Lung (tissue), 11 donors: ENCODE measurements at regions not wholly inside any gene's neighbourhood (a gene's known extent, or its start where the extent isn't known, plus 50 kb on each side); places are given as distances from the start of the nearest gene placed in this dataset.

Experiments
- ATAC-seq: fragments of 200-7000 bp; cut with Tn5 transposase; one replicate; pipeline ENCODE4 v1.9.1; 2020; ENCODE audit warnings: moderate number of reproducible peaks; ENCODE audit not compliant: insufficient read depth, low FRiP score
- DNase-seq, 3 donors: peaks; one replicate each; pipeline ENCODE4 v3.0.0-alpha.2; 2013 to 2017
- H3K27ac ChIP-seq, 2 donors: one replicate each; pipeline ENCODE4 v1.5.1; 2013; ENCODE audit warnings: mild to moderate bottlenecking in 2 of 2, moderate library complexity in 2 of 2, control low read depth in 1 of 2, inconsistent platforms in 1 of 2, low read depth in 1 of 2, low read length in 1 of 2
- H3K27me3 ChIP-seq, 3 donors: one replicate each; pipeline ENCODE4 v1.5.1; 2013; ENCODE audit warnings: low read length in 2 of 3; ENCODE audit not compliant: control insufficient read depth in 3 of 3, insufficient read depth in 3 of 3
- H3K36me3 ChIP-seq, 4 donors: one replicate each; pipeline ENCODE4 v1.5.1; 2013; ENCODE audit warnings: low read length in 4 of 4, mild to moderate bottlenecking in 1 of 4, moderate library complexity in 1 of 4; ENCODE audit not compliant: control insufficient read depth in 4 of 4, insufficient read depth in 4 of 4
- H3K4me1 ChIP-seq, 5 donors: one replicate each; pipeline ENCODE4 v1.5.1; 2013; ENCODE audit warnings: low read length in 5 of 5, mild to moderate bottlenecking in 2 of 5, moderate library complexity in 1 of 5; ENCODE audit not compliant: control insufficient read depth in 5 of 5, insufficient read depth in 5 of 5
- H3K4me3 ChIP-seq: one replicate; pipeline ENCODE4 v1.5.1; 2013; ENCODE audit warnings: mild to moderate bottlenecking, control low read depth, moderate library complexity
- H3K9ac ChIP-seq, 2 donors: one replicate each; pipeline ENCODE4 v1.5.1; 2013; ENCODE audit warnings: low read length in 2 of 2, control low read depth in 1 of 2; ENCODE audit not compliant: insufficient read depth in 1 of 2
- H3K9me3 ChIP-seq, 4 donors: one replicate each; pipeline ENCODE4 v1.5.1; 2013; ENCODE audit warnings: low read length in 3 of 4, mild to moderate bottlenecking in 1 of 4, moderate library complexity in 1 of 4; ENCODE audit not compliant: control insufficient read depth in 4 of 4, insufficient read depth in 3 of 4
- CTCF ChIP-seq: IDR thresholded peaks from 2 replicates; pipeline ENCODE4 v1.5.1; 2012; ENCODE audit warnings: mild to moderate bottlenecking; ENCODE audit errors: control extremely low read depth, extremely low read depth
- WGBS, 2 donors: extraction: QIAGEN DNeasy Blood & Tissue Kit; methylation state at CpG; one replicate each; pipeline ENCODE4 v1.1.7; 2013; 5-methylcytosine and 5-hydroxymethylcytosine counted together
- donor health status: control.
- donor health status: control.
- donor health status: Bipolar disorder and iron deficiency.
- donor health status: healthy.
- donor health status: DM: yes; HTN: yes; CAD: no.

- WGBS, 2 donors = 88% methylated on average over 13 of the region's 13 CpGs
- no peak overlapping the region for H3K27ac ChIP-seq
- ATAC-seq = no peak
- no peak for DNase-seq
- no peaks in the 10 kb centered on the region for H3K36me3 ChIP-seq
- no peak for TF ChIP-seq CTCF
- no peaks in the 10 kb centered on the region for H3K4me1 ChIP-seq
- no peaks in the 10 kb centered on the region for H3K27me3 ChIP-seq
- peaks cover 0 to 2% (median 0%) of the 10 kb centered on the region in 4 donors for H3K9me3 ChIP-seq
- no peak overlapping the region for H3K4me3 ChIP-seq
- no peak overlapping the region for H3K9ac ChIP-seq
These were observed 53.9 kb downstream of the BARX1 start for GRCh38 chr9:93900971-93901861.

GRCh38 chr9:93900436-93900819 is 54.7 kb downstream of the BARX1 start:
- H3K27me3 ChIP-seq = no peaks in the 10 kb centered on the region
- no peak for TF ChIP-seq CTCF
- no peak for DNase-seq
- H3K27ac ChIP-seq = no peak overlapping the region
- H3K4me3 ChIP-seq = no peak overlapping the region
- H3K9me3 ChIP-seq = peaks cover 0 to 2% (median 0%) of the 10 kb centered on the region in 4 donors
- no peaks in the 10 kb centered on the region for H3K4me1 ChIP-seq
- no peak for ATAC-seq
- WGBS, 2 donors = 89 to 94% methylated on average over 5 of the region's 5 CpGs
- H3K9ac ChIP-seq = no peak overlapping the region
- H3K36me3 ChIP-seq = no peaks in the 10 kb centered on the region

GRCh38 chr9:93899609-93900435 is 55.3 kb downstream of the BARX1 start:
- H3K4me1 ChIP-seq = no peaks in the 10 kb centered on the region
- H3K9ac ChIP-seq = no peak overlapping the region
- TF ChIP-seq CTCF = no peak
- H3K36me3 ChIP-seq = no peaks in the 10 kb centered on the region
- WGBS, 2 donors = 90% methylated on average over 8 of the region's 8 CpGs
- no peak overlapping the region for H3K4me3 ChIP-seq
- DNase-seq = no peak
- ATAC-seq = no peak
- no peaks in the 10 kb centered on the region for H3K27me3 ChIP-seq
- H3K27ac ChIP-seq = no peak overlapping the region
- peaks cover 0 to 2% (median 0%) of the 10 kb centered on the region in 4 donors for H3K9me3 ChIP-seq
